WTC11 (cell line): ENCODE measurements at regions not wholly inside any gene's neighbourhood (a gene's known extent, or its start where the extent isn't known, plus 50 kb on each side); places are given as distances from the start of the nearest gene placed in this dataset. TPM values are rescaled to one million over a fixed set of nuclear protein-coding genes. Genes with fewer than 3 reads are reported as not detected.

ENCODE experiments used
- ATAC-seq: fragments of 200-7000 bp; cut with Tn5 transposase; 2 replicates; pipeline ENCODE4 v1.10.0; 2021; ENCODE audit warnings: mild to moderate bottlenecking, moderate library complexity
- CTCF ChIA-PET: fragments of 300-600 bp; sonication (Branson Sonifier 250); formaldehyde crosslinking; loops from one replicate; lab custom pipeline; 2021; ENCODE audit warnings: antibody characterized with exemption; lab: Charles Lee
- POLR2A ChIA-PET: fragments of 350-600 bp; sonication (Branson Sonifier 250); formaldehyde crosslinking; loops from one replicate; lab custom pipeline; 2021; ENCODE audit warnings: antibody characterized with exemption; lab: Charles Lee
- DNase-seq: peaks from one replicate; pipeline ENCODE4 v3.0.0; 2021; ENCODE audit warnings: low spot score
- H3K27ac Mint-ChIP-seq: 2 replicates; pipeline ENCODE4 v1.8.0; 2021; ENCODE audit warnings: mixed read lengths
- H3K27me3 Mint-ChIP-seq: 2 replicates; pipeline ENCODE4 v1.8.0; 2021; ENCODE audit warnings: low read depth, mild to moderate bottlenecking, moderate library complexity, mixed read lengths
- H3K36me3 Mint-ChIP-seq: 2 replicates; pipeline ENCODE4 v1.8.0; 2021; ENCODE audit warnings: mixed read lengths
- H3K4me1 Mint-ChIP-seq: 2 replicates; pipeline ENCODE4 v1.8.0; 2022; ENCODE audit warnings: mixed read lengths
- H3K4me3 Mint-ChIP-seq: 2 replicates; pipeline ENCODE4 v1.8.0; 2021; ENCODE audit warnings: mild to moderate bottlenecking, moderate library complexity, mixed read lengths
- H3K9me3 Mint-ChIP-seq: 2 replicates; pipeline ENCODE4 v1.8.0; 2021; ENCODE audit warnings: mixed read lengths
- ATF6 ChIP-seq: sonication (generic); formaldehyde crosslinking; IDR thresholded peaks from 2 replicates; pipeline ENCODE4 v1.8.1; 2023; ENCODE audit warnings: mild to moderate bottlenecking, missing genetic modification reagents
- EMX1 ChIP-seq: fragments of 250-450 bp; sonication (Bioruptor Pico); IDR thresholded peaks from 2 replicates; pipeline ENCODE4 v1.8.0; 2021; ENCODE audit warnings: mild to moderate bottlenecking
- FOXK1 ChIP-seq: sonication (generic); formaldehyde crosslinking; IDR thresholded peaks from 2 replicates; pipeline ENCODE4 v1.8.0; 2022; ENCODE audit warnings: mild to moderate bottlenecking, moderate library complexity, missing genetic modification reagents
- FOXP1 ChIP-seq: sonication (generic); formaldehyde crosslinking; IDR thresholded peaks from 2 replicates; pipeline ENCODE4 v1.8.0; 2022; ENCODE audit warnings: missing genetic modification reagents, mild to moderate bottlenecking, moderate library complexity, borderline replicate concordance
- JUN ChIP-seq: sonication (generic); formaldehyde crosslinking; IDR thresholded peaks from 2 replicates; pipeline ENCODE4 v1.8.0; 2023; ENCODE audit warnings: mild to moderate bottlenecking, missing genetic modification reagents
- NR2C2 ChIP-seq: sonication (generic); formaldehyde crosslinking; IDR thresholded peaks from 2 replicates; pipeline ENCODE4 v1.8.0; 2022; ENCODE audit warnings: mild to moderate bottlenecking, missing genetic modification reagents
- TEAD4 ChIP-seq: sonication (generic); formaldehyde crosslinking; IDR thresholded peaks from 2 replicates; pipeline ENCODE4 v1.8.0; 2022; ENCODE audit warnings: mild to moderate bottlenecking, missing genetic modification reagents
- ZBTB21 ChIP-seq: sonication (generic); formaldehyde crosslinking; IDR thresholded peaks from 2 replicates; pipeline ENCODE4 v1.8.1; 2023; ENCODE audit warnings: mild to moderate bottlenecking, missing genetic modification reagents, borderline replicate concordance
- ZNF138 ChIP-seq: sonication (generic); formaldehyde crosslinking; conservative IDR thresholded peaks from 2 replicates; pipeline ENCODE4 v1.8.1; 2022; ENCODE audit warnings: mild to moderate bottlenecking, moderate library complexity, missing genetic modification reagents
- ZNF219 ChIP-seq: sonication (generic); formaldehyde crosslinking; IDR thresholded peaks from 2 replicates; pipeline ENCODE4 v1.8.0; 2023; ENCODE audit warnings: missing genetic modification reagents, mild to moderate bottlenecking, borderline replicate concordance
- ZNF423 ChIP-seq: fragments of 250-450 bp; sonication (Bioruptor Pico); IDR thresholded peaks from 2 replicates; pipeline ENCODE4 v2.1.2; 2022; ENCODE audit warnings: mild to moderate bottlenecking, moderate library complexity
- ZSCAN18 ChIP-seq: fragments of 250-450 bp; sonication (Bioruptor Pico); IDR thresholded peaks from 2 replicates; pipeline ENCODE4 v2.1.2; 2022; ENCODE audit warnings: mild to moderate bottlenecking, moderate library complexity
- microRNA-seq: library from miRNA; unstranded; fragments of <30 nt; microRNA quantifications from one replicate; pipeline ENCODE4 v1.2.0, GENCODE V29; 2022; ENCODE audit warnings: borderline number of aligned reads
- TF ChIP-seq, protein P1 (sequence below): sonication (generic); formaldehyde crosslinking; IDR thresholded peaks from 2 replicates; pipeline ENCODE4 v1.8.0; 2023; ENCODE audit warnings: missing genetic modification reagents
- TF ChIP-seq, protein P2 (sequence below): sonication (generic); formaldehyde crosslinking; IDR thresholded peaks from 2 replicates; pipeline ENCODE4 v1.8.1; 2022; ENCODE audit warnings: missing genetic modification reagents, borderline replicate concordance

GRCh38 chr11:130817330-130817944, 98.8 kb downstream of the SNX19 start (continued):
- TF ChIP-seq ZNF138 (CRISPR knock-in tag) (no peak), EMX1 (no peak), ZNF423 (CRISPR knock-in tag) (no peak)

DNA sequence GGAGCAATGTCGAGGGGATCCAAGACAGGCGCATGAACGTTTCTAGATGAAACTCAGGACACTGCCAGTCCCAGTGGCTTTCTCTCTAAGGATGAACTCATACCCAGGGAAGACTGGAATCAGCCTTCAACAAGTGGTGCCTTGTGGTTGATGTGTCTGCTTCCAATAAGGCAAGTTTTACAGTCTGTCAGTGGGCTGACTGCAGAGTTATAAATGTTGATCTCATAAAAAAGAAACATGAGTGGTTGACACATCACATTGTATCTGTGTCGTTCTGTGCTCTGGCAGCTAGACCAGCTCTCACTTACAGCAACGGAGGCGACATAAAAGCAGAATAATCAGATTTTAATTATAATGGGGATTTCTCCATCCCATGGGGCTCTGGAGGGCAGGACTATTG, 96.7 kb downstream of the SNX19 start:
- ATAC-seq (no peak), DNase-seq (no peak)
- Mint-ChIP-seq H3K4me1 (peaks cover 7% of the 10 kb centered on the region), H3K9me3 (no peaks in the 10 kb centered on the region), H3K27me3 (no peaks in the 10 kb centered on the region), H3K36me3 (no peaks in the 10 kb centered on the region)
- POLR2A ChIA-PET: interaction anchor here (0.6 kb wide), 1 partner anchor 184 kb away, joined by 4 read pairs; no protein-coding TSS in a partner anchor
- TF ChIP-seq TEAD4 (CRISPR knock-in tag) (no peak), ZNF219 (CRISPR knock-in tag) (no peak), ATF6 (CRISPR knock-in tag) (no peak), JUN (CRISPR knock-in tag) (no peak), ZNF138 (CRISPR knock-in tag) (no peak), ZBTB21 (CRISPR knock-in tag) (no peak), EMX1 (no peak), ZSCAN18 (CRISPR knock-in tag) (no peak), FOXP1 (CRISPR knock-in tag) (no peak), NR2C2 (CRISPR knock-in tag) (no peak), FOXK1 (CRISPR knock-in tag) (no peak)
- TF ChIP-seq, protein P1, sequence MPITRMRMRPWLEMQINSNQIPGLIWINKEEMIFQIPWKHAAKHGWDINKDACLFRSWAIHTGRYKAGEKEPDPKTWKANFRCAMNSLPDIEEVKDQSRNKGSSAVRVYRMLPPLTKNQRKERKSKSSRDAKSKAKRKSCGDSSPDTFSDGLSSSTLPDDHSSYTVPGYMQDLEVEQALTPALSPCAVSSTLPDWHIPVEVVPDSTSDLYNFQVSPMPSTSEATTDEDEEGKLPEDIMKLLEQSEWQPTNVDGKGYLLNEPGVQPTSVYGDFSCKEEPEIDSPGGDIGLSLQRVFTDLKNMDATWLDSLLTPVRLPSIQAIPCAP (CRISPR knock-in tag): no peak
- TF ChIP-seq, protein P2, sequence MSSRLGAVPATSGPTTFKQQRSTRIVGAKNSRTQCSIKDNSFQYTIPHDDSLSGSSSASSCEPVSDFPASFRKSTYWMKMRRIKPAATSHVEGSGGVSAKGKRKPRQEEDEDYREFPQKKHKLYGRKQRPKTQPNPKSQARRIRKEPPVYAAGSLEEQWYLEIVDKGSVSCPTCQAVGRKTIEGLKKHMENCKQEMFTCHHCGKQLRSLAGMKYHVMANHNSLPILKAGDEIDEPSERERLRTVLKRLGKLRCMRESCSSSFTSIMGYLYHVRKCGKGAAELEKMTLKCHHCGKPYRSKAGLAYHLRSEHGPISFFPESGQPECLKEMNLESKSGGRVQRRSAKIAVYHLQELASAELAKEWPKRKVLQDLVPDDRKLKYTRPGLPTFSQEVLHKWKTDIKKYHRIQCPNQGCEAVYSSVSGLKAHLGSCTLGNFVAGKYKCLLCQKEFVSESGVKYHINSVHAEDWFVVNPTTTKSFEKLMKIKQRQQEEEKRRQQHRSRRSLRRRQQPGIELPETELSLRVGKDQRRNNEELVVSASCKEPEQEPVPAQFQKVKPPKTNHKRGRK: no peak
- TF ChIP-seq, all 79 proteins: peak for 0
- CTCF ChIA-PET: no interaction called here
- no peak overlapping the region for H3K27ac Mint-ChIP-seq
- H3K4me3 Mint-ChIP-seq: no peak overlapping the region

Small RNAs in the stretch of these regions (microRNA-seq; reads per million reads assigned to microRNA genes)
- gene MIR8052: not detected
